ENCODE measurements at regions not wholly inside any gene's neighbourhood (a gene's known extent, or its start where the extent isn't known, plus 50 kb on each side); places are given as distances from the start of the nearest gene placed in this dataset.

GRCh38 chr2:204315236-204315662 is 230.0 kb upstream of the PARD3B start:
- TF ChIP-seq, protein P1, sequence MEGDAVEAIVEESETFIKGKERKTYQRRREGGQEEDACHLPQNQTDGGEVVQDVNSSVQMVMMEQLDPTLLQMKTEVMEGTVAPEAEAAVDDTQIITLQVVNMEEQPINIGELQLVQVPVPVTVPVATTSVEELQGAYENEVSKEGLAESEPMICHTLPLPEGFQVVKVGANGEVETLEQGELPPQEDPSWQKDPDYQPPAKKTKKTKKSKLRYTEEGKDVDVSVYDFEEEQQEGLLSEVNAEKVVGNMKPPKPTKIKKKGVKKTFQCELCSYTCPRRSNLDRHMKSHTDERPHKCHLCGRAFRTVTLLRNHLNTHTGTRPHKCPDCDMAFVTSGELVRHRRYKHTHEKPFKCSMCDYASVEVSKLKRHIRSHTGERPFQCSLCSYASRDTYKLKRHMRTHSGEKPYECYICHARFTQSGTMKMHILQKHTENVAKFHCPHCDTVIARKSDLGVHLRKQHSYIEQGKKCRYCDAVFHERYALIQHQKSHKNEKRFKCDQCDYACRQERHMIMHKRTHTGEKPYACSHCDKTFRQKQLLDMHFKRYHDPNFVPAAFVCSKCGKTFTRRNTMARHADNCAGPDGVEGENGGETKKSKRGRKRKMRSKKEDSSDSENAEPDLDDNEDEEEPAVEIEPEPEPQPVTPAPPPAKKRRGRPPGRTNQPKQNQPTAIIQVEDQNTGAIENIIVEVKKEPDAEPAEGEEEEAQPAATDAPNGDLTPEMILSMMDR (conservative IDR thresholded peaks at IDR 0.05; ENCODE audit: low read depth in 2 of 2): no peak
- no peak for TF ChIP-seq EZH2 (IDR thresholded peaks at IDR 0.05; ENCODE audit: low read depth, unreplicated experiment)

Measured in GM23338 (cell line).